ENCODE measurements at regions not wholly inside any gene's neighbourhood (a gene's known extent, or its start where the extent isn't known, plus 50 kb on each side); places are given as distances from the start of the nearest gene placed in this dataset.

DNA sequence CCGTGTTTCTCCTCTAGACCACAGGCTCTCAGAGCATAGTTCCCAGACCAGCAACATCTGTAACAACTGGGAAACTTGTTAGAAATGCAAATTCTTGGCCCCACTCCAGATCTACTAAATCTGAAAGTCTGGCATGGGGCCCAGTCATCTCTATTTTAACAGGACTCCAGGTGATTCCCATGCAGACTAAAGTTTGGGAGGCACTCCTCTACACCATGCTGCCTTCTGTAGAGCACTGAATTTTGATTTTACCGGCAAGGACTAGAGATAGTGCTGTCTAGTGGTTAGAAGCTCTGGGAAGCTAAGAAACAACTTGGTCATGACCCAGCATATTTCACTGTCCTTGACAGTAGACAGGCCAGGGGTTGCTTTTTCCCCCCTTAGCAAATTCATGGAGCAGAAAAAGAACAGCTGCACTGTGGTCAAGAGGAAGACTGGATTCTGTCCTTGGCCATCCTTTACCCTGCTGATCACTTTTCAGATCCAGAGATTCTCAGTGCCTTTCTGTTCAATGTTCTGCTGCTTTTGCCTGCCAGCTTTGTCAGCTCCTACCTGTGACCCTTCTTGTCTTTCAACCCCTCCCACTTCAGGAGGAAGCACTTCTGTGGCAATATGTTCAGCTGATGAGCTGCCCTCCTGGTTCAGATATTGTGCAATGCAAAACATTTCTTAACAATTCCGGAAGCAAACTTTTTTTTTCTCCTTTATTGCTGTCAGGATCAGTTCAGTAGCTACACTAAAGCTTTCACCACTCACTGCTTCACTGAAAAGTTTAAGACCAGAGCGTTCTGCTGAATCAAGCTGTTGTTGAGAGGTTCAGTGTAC, 133.8 kb upstream of the NUDT4 start:
- no peak for DNase-seq (ENCODE audit: low read depth in 2 of 2)

DNA sequence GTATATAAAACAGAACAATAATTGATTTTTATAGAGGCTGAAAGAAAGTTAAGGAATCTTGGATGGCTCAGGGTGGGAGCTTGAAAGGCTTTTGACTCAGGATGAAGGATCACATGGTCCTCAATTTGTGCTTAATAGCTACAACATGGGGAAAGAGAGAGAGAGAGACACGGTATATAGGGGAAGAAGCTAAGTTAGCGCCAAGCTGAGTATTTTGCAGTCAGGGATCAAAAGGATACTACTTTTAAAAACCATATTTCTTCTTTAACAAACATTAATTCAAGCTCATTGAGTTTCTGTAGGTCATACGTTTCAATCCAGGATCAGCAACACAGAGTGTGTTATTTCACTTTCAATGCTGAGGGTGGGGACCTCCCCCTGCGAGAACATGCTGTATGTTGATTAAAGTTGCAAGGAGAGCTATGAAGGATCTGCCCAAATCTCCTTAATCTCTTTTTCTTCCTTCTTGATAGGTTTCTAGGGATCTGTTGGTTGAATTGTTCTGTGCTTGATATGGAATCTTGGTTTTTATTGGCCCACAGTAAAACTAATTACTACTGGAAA, 133.1 kb upstream of the NUDT4 start:
- no peak for DNase-seq (ENCODE audit: low read depth in 2 of 2)

DNA sequence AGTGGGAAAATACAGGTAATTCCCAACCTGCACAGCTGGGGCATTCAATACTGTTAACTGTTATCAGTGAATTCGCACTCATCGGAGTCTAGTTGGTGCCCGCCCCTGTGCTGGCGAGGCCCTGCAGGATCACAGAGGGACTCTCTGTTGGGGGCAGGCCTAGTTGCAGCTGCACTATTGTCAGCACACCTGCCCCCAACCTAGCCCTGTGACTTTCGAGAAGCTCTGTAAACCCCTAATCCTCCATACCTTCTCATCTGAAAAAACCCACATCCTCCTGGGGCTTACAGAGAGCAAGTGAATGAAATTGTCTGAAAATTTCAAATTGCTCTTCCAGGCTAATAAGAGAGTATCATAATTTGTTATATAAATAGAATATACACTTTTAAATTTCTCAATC, 132.2 kb upstream of the NUDT4 start:
- DNase-seq (ENCODE audit: low read depth in 2 of 2) = no peak

GRCh38 chr12:93247313-93247991, 130.3 kb upstream of the NUDT4 start:
- no peak for DNase-seq (ENCODE audit: low read depth in 2 of 2)

DNA sequence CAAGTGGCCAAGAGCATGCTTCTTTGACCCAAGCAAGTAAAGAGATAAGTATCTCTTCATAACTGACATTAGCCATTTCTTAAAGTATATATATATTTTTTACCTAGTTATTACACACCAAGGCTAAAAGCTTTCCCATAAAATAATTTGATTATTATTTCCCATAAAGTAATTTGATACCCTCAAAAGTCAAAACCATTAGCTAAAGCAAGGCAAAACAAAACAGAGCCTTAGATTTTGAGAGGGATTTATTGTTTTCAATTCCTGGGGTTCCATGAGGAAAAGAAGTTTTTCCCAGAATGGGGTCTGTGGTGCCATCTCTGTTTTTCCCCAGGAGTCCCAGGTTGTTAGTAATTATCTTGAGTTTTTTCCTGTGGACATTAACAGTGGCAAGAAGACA, 125.5 kb upstream of the NUDT4 start:
- no peak for DNase-seq (ENCODE audit: low read depth in 2 of 2)

GRCh38 chr12:93254911-93255310, 122.8 kb upstream of the NUDT4 start:
- DNase-seq (ENCODE audit: low read depth in 2 of 2) = no peak

DNA sequence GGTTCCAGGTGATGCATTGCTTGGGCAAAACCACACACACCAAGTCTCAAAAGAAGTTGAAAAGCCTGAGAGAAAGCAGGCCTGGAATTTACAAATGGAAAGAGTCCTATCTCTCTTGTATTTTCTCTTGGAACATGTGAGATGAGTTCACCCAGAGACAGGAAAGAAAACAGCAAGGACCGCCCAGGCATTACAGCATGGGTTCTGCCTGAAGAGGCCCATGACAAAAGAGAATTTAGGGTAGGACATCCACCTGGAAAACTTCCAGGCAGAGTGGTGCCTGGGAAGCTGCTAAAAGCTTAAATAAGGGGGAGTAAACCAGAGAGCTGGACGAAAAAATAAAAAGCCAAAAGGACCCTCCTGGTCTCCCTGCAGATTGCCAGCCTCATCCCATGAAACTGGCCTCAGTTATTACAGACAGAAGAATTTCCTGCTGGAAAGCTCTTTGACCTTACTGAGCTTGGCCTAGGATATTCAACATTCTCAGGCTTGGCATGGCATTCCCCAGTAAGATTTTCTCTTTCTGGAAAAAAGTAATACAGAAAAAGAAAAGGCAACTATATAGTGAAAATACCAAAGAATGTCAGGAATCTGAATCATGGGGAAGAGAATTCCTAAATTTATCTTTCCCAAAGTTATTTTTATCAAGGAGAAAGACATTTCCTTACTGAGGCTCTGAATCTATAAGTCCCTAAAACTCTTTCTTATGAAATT, 121.3 kb upstream of the NUDT4 start:
- no peak for DNase-seq (ENCODE audit: low read depth in 2 of 2)

DNA sequence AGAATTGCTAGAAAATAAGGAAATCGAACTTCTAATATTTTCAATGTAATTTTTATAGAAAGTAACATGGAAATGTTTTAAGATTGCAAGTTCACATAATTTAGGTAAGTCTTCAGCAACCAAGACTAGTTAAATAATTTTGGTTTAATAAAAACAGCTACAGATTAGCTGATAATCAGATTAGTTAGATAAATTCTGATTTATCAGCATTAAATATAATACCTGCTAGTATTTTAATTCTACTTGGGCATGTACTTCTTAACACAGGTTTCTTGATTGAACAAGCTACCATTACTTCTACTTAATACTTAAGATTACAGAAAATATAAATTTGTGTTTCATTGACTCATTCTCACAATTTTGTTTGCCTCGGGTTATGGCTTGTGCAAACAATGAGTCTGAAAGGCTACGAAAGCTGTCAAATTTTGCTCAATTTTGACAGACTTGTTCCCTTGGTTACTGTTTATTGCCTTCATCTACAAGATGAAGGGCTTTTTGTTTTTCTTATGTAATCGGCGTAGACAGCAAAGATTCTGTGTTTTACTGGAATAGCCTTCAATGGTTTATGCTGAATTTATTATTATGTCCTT, 116.1 kb upstream of the NUDT4 start:
- no peak for DNase-seq (ENCODE audit: low read depth in 2 of 2)

DNA sequence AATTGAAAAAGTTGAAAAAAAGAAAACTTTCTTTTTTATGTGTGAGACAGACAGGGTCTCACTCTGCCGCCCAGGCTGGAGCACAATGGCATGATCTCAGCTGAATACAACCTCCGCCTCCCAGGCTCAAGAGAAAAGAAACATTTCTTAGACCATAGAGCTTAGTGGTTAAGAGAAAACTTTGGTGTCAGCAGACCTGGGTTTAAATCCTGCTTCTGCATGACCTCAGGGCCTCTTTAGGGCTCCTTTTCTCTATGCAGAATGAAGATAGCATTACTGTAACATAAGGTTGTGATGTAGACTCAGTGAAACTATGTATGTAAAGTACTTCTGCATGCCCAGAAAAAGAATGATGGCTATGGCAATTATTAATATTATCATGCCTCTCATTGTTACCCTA, 104.7 kb upstream of the NUDT4 start:
- DNase-seq (ENCODE audit: low read depth in 2 of 2) = no peak

GRCh38 chr12:93273834-93274564, 103.7 kb upstream of the NUDT4 start:
- no peak for DNase-seq (ENCODE audit: low read depth in 2 of 2)

GRCh38 chr12:93274937-93275336, 102.8 kb upstream of the NUDT4 start:
- DNase-seq (ENCODE audit: low read depth in 2 of 2) = no peak

- DNase-seq (ENCODE audit: low read depth in 2 of 2) = no peak
Observed at GRCh38 chr12:93275589-93275988, 102.1 kb upstream of the NUDT4 start.

GRCh38 chr12:93279565-93280412, 97.9 kb upstream of the NUDT4 start:
- no peak for DNase-seq (ENCODE audit: low read depth in 2 of 2)

DNA sequence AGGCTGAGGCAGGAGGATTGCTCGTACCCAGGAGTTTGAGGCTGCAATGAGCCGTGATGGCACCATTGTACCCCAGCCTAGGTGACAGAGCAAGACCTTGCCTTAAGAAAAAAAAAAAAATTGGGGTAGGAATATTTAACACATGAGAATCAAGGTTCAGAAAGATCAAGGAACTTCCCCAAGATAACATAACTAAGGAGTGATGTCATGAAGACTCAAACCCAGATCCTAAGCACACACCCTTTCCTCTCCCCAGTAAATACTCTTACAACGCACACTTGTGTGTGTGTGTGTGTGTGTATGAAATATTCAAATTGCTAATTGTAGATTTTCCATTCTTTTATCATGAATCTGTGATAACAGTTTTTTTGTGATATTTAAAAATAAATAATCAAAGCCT, 90.6 kb upstream of the NUDT4 start:
- no peak for DNase-seq (ENCODE audit: low read depth in 2 of 2)

- DNase-seq (ENCODE audit: low read depth in 2 of 2) = no peak
Observed at GRCh38 chr12:93288626-93289025, 89.1 kb upstream of the NUDT4 start.

- no peak for DNase-seq (ENCODE audit: low read depth in 2 of 2)
Observed at GRCh38 chr12:93290391-93290790, 87.3 kb upstream of the NUDT4 start.

GRCh38 chr12:93292213-93292612, 85.5 kb upstream of the NUDT4 start:
- no peak for DNase-seq (ENCODE audit: low read depth in 2 of 2)

GRCh38 chr12:93292731-93293566, 84.8 kb upstream of the NUDT4 start:
- DNase-seq (ENCODE audit: low read depth in 2 of 2) = no peak

GRCh38 chr12:93297032-93297431, 80.7 kb upstream of the NUDT4 start:
- no peak for DNase-seq (ENCODE audit: low read depth in 2 of 2)

- DNase-seq (ENCODE audit: low read depth in 2 of 2) = no peak
Observed at GRCh38 chr12:93297536-93297935, 80.2 kb upstream of the NUDT4 start.

All from stimulated activated CD4-positive, alpha-beta T cell treated with anti-CD3 and anti-CD28 coated beads, Interleukin-1b, Interleukin-23, amount 100 ng/mL, for 1 hour (primary cell).